ENCODE measurements at regions not wholly inside any gene's neighbourhood (a gene's known extent, or its start where the extent isn't known, plus 50 kb on each side); places are given as distances from the start of the nearest gene placed in this dataset.
A peak's percentile ranks its signal among the peaks of the same experiment; 100 is the strongest.
"Not testable (repeated sequence)": the region's sequence is repeated elsewhere in the genome, so short reads cannot be mapped to it uniquely, and the experiment has no call there.

DNA sequence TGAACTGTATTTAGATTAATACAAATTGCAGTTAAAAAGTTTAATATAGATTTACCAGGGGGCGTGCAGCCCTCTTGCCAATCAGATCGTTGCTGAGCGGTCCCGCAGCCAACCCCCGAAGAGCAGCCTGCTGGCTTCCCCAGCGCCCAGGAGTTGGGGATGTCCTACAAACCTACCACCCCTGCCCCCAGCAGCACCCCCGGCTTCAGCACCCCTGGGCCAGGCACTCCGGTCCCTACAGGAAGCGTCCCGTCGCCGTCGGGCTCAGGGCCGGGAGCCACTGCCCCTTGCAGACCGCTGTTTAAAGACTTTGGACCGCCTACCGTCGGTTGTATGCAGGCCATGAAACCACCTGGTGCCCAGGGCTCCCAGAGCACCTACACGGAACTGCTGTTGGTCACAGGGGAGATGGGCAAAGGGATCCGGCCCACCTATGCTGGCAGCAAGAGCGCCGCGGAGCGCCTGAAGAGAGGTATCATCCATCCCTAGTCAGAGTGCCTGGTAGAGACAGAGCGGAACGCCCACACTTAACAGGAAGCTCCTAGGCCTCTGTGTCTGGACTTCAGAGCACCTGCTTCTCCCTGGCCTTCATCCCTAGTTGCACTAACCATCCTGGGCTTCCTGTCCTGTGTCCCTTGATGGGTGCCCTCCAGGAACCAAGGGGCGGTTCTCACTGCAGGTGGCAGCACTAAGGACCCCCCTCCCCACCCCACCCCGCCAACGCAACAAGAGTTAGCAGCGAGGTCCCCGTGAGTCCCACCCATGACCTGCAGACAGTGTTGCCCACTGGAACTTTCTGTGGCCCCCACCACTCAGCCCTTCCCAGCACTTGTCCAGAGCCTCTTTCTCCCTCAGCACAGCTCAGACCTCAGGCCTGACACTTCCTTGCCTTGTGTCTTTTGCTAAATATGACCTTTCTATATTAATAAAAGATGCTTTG is 91.5 kb upstream of the ZNG1F start:
- H3K27me3 ChIP-seq (ENCODE audit: insufficient read depth, low read length, poor library complexity, severe bottlenecking); POLR2A ChIA-PET; H3K4me3 ChIP-seq (ENCODE audit: low read length); H3K9me3 ChIP-seq (ENCODE audit: low read length); H3K27me3 Mint-ChIP-seq; H3K4me1 Mint-ChIP-seq; H3K27ac Mint-ChIP-seq; H3K9me3 Mint-ChIP-seq; CTCF ChIA-PET; H3K27ac ChIP-seq (ENCODE audit: low read depth, low read length); DNase-seq; H3K4me3 Mint-ChIP-seq; H3K36me3 Mint-ChIP-seq; H3K4me1 ChIP-seq (ENCODE audit: insufficient read depth, low read length); H3K36me3 ChIP-seq (ENCODE audit: insufficient read depth, low read length): not testable (repeated sequence)

DNA sequence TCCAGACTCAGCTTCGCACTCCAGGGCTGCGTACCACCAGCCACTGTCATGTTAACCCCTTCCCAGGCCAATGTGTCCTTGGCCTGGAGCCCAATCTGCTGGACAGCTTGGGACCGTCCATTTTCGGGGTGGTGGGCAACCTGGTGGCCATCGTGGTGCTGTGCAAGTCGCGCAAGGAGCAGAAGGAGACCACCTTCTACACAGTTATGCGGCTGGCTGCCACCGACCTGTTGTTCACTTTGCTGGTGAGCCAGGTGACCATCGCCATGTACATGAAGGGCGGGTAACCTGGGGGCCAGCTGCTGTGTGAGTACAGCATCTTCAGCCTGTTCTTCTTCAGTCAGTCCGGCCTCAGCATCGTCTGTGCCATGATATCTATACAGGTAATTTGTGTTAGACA is 90.3 kb upstream of the ZNG1F start:
- H3K9me3 Mint-ChIP-seq; H3K27me3 Mint-ChIP-seq; DNase-seq; H3K27me3 ChIP-seq (ENCODE audit: insufficient read depth, low read length, poor library complexity, severe bottlenecking); H3K4me1 ChIP-seq (ENCODE audit: insufficient read depth, low read length); H3K36me3 ChIP-seq (ENCODE audit: insufficient read depth, low read length); H3K9me3 ChIP-seq (ENCODE audit: low read length); CTCF ChIA-PET; H3K4me1 Mint-ChIP-seq; H3K27ac ChIP-seq (ENCODE audit: low read depth, low read length); H3K4me3 ChIP-seq (ENCODE audit: low read length); H3K27ac Mint-ChIP-seq; H3K4me3 Mint-ChIP-seq; H3K36me3 Mint-ChIP-seq; POLR2A ChIA-PET: not testable (repeated sequence)

DNA sequence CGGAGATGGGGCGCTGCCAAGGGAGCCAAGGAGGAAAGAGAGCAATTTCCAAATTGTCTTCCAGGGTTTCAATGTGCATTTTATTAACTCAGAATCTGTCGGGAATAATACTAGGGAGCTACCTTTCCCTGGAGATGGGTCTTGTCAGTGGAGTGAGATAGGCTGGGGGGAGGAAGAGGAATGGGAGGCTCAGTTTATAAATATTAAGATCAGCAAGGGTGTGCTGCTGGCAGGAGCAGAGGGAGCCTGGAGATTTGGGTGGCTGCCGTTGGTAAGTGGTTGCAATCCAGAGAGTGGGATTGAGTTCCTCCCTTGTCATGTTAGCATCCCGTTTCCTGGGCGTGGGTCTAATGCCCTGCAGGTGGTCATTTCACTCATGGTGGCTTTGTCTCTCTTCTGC is 89.9 kb upstream of the ZNG1F start:
- H3K9me3 ChIP-seq (ENCODE audit: low read length); DNase-seq; H3K36me3 Mint-ChIP-seq; H3K4me1 Mint-ChIP-seq; CTCF ChIA-PET; H3K9me3 Mint-ChIP-seq; POLR2A ChIA-PET; H3K27ac Mint-ChIP-seq; H3K27me3 ChIP-seq (ENCODE audit: insufficient read depth, low read length, poor library complexity, severe bottlenecking); H3K27ac ChIP-seq (ENCODE audit: low read depth, low read length); H3K4me3 ChIP-seq (ENCODE audit: low read length); H3K27me3 Mint-ChIP-seq; H3K4me1 ChIP-seq (ENCODE audit: insufficient read depth, low read length); H3K4me3 Mint-ChIP-seq; H3K36me3 ChIP-seq (ENCODE audit: insufficient read depth, low read length): not testable (repeated sequence)

DNA sequence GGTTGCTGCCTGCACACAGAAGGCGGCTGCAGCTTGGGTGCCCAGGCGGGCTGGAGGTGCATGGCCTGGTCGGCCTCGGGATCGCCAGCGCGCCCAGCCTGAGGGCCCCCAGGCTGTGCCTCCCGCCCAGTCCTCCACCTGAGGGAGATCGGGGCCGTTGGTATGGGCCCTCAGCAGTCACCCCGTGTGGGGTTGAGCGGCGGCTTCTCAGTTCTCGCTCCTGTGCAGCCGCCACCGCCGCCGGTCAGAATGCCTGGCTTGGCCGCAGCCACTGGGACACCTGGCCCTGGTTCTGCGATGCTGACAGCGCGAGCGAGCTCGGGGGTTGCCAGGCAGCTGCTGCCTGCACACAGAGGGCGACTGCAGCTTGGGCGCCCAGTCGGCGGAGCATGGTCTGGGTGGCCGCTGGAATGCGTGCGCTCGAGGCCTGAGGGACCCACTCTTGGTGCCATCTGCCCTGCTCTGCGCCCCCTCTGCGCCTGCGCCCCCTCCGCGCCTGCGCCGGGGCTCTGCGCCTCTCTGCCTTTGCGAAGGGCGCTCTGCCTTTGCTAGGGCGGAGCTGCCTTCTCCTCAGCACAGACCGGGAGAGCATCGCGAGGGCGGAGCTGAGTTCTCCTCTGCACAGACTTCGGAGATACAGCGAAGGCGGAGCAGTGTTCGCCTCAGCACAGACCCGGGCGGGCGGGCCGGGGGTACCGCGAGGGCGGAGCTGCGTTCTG is 84.6 kb upstream of the ZNG1F start:
- H3K27me3 ChIP-seq (ENCODE audit: insufficient read depth, low read length, poor library complexity, severe bottlenecking); H3K36me3 Mint-ChIP-seq; H3K9me3 Mint-ChIP-seq; H3K4me1 ChIP-seq (ENCODE audit: insufficient read depth, low read length); H3K27ac ChIP-seq (ENCODE audit: low read depth, low read length); CTCF ChIA-PET; H3K4me3 ChIP-seq (ENCODE audit: low read length); H3K9me3 ChIP-seq (ENCODE audit: low read length); POLR2A ChIA-PET; H3K27me3 Mint-ChIP-seq; H3K36me3 ChIP-seq (ENCODE audit: insufficient read depth, low read length); H3K4me1 Mint-ChIP-seq: not testable (repeated sequence)
- Mint-ChIP-seq H3K27ac (peak overlapping the region in 1 of 8 donors; percentile 66), H3K4me3 (peak overlapping the region; percentile 65 to 92 (median 80))
- DNase-seq, result peak; percentile 47 to 88 (median 78)

DNA sequence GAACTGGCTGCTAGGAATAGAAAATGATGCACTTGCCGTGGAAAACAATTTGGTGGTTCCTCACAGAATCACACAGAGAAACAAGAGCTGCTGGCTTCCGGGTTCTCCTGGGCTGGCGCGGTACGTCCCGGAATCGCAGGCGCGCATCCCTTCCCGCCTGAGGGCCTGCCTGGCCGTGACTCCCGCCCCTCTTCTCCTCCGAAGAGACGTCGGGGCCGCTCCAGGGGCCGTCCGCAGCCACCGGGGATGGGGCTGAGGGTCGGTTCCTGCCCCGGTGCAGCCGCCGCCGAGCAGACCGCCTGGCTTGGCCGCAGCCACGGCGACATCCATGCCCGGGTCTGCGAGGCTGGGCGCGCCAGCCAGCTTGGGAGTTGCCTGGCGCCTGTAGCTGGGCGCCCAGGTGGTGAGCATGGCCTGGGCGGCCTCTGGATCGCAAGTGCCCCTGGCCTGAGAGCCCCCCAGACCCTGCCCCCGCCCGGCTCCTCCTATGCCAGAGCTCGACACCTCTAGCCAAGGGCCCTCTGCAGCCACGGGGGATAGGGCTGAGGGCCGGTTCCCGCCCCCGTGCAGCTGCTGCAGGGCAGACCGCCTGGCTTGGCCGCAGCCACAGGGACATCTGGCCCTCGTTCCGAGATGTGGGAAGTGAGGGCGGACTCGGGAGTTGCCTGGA is 83.9 kb upstream of the ZNG1F start:
- H3K4me1 Mint-ChIP-seq; POLR2A ChIA-PET; H3K27ac ChIP-seq (ENCODE audit: low read depth, low read length); H3K9me3 Mint-ChIP-seq; H3K4me3 ChIP-seq (ENCODE audit: low read length); H3K27me3 ChIP-seq (ENCODE audit: insufficient read depth, low read length, poor library complexity, severe bottlenecking); H3K36me3 Mint-ChIP-seq; H3K27me3 Mint-ChIP-seq; H3K36me3 ChIP-seq (ENCODE audit: insufficient read depth, low read length); H3K4me1 ChIP-seq (ENCODE audit: insufficient read depth, low read length); H3K9me3 ChIP-seq (ENCODE audit: low read length); H3K27ac Mint-ChIP-seq; CTCF ChIA-PET: not testable (repeated sequence)
- peak overlapping the region in 5 of 7 donors; percentile 27 to 63 (median 43) for H3K4me3 Mint-ChIP-seq
- peak in 3 of 5 donors; percentile 50 to 55 (median 51) for DNase-seq

DNA sequence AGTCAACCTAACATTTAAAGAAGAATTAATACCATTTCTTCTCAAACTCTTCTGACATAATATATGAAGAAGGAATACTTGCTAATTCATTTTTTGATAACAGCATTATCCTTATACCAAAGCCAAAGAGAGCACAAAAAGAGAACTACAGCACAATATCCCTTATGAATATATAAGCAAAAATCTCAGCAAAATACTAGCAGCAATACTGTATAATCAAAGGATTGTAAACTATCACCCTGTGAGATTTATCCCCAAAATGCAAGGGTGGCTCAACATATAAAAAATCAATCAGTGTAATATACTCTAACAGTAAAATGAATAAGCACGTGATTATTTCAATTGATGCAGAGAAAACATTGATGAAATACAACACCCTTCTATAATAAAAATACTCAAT is 81.9 kb upstream of the ZNG1F start:
- not testable (repeated sequence) for H3K27ac ChIP-seq (ENCODE audit: low read depth, low read length)

DNA sequence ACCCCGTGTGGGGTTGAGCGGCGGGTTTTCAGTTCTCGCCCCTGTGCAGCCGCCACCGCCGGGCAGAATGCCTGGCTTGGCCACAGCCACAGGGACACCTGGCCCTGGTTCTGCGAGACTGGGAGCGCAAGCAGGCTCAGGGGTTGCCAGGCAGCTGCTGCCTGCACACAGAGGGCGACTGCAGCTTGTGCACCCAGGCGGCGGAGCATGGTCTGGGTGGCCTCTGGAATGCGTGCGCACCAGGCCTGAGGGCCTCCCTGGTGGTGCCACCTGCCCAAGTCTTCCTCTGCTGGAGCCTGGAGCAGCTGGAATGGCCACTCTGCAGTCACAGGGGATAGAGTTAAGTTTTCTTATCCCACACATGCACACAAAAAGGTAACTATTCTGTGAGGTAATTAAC is 80.4 kb upstream of the ZNG1F start:
- H3K4me1 Mint-ChIP-seq; H3K36me3 ChIP-seq (ENCODE audit: insufficient read depth, low read length); H3K9me3 ChIP-seq (ENCODE audit: low read length); H3K9me3 Mint-ChIP-seq; POLR2A ChIA-PET; H3K4me1 ChIP-seq (ENCODE audit: insufficient read depth, low read length); H3K27me3 ChIP-seq (ENCODE audit: insufficient read depth, low read length, poor library complexity, severe bottlenecking); H3K27me3 Mint-ChIP-seq; H3K27ac Mint-ChIP-seq; H3K36me3 Mint-ChIP-seq; H3K27ac ChIP-seq (ENCODE audit: low read depth, low read length); H3K4me3 ChIP-seq (ENCODE audit: low read length); CTCF ChIA-PET; H3K4me3 Mint-ChIP-seq: not testable (repeated sequence)
- peak in 1 of 5 donors; percentile 50 for DNase-seq

More for the DNA sequence above, 81.9 kb upstream of the ZNG1F start:
- H3K27me3 ChIP-seq (ENCODE audit: insufficient read depth, low read length, poor library complexity, severe bottlenecking); H3K9me3 Mint-ChIP-seq; H3K36me3 ChIP-seq (ENCODE audit: insufficient read depth, low read length); H3K36me3 Mint-ChIP-seq; H3K9me3 ChIP-seq (ENCODE audit: low read length); DNase-seq; H3K4me1 Mint-ChIP-seq; H3K4me1 ChIP-seq (ENCODE audit: insufficient read depth, low read length); H3K4me3 ChIP-seq (ENCODE audit: low read length); H3K4me3 Mint-ChIP-seq; CTCF ChIA-PET; H3K27me3 Mint-ChIP-seq; POLR2A ChIA-PET: not testable (repeated sequence)
- H3K27ac Mint-ChIP-seq, result peak overlapping the region in 1 of 8 donors; percentile 12

DNA sequence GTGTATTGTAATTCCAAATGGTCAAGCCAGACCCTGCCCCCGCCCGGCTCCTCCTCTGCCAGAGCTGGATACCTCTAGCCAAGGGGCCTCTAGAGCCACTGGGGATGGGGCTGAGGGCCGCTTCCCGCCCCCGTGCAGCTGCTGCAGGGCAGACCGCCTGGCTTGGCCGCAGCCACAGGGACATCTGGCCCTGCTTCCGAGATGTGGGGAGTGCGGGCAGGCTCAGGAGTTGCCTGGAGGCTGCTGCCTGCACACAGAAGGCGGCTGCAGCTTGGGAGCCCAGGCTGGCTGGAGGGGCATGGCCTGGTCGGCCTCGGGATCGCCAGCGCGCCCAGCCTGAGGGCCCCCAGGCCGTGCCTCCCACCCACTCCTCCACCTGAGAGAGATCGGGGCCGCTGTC is 79.9 kb upstream of the ZNG1F start:
- peak in 1 of 5 donors; percentile 49 for DNase-seq
- H3K9me3 ChIP-seq (ENCODE audit: low read length); H3K9me3 Mint-ChIP-seq; H3K27ac Mint-ChIP-seq; H3K4me3 ChIP-seq (ENCODE audit: low read length); H3K27me3 ChIP-seq (ENCODE audit: insufficient read depth, low read length, poor library complexity, severe bottlenecking); H3K27ac ChIP-seq (ENCODE audit: low read depth, low read length); H3K4me1 Mint-ChIP-seq; H3K4me1 ChIP-seq (ENCODE audit: insufficient read depth, low read length); POLR2A ChIA-PET; H3K4me3 Mint-ChIP-seq; CTCF ChIA-PET; H3K36me3 ChIP-seq (ENCODE audit: insufficient read depth, low read length); H3K36me3 Mint-ChIP-seq; H3K27me3 Mint-ChIP-seq: not testable (repeated sequence)

Measured in CD8-positive, alpha-beta memory T cell (primary cell).